SIG-M5 (cell line): ENCODE measurements at regions not wholly inside any gene's neighbourhood (a gene's known extent, or its start where the extent isn't known, plus 50 kb on each side); places are given as distances from the start of the nearest gene placed in this dataset.
"Not testable (repeated sequence)": the region's sequence is repeated elsewhere in the genome, so short reads cannot be mapped to it uniquely, and the experiment has no call there.

Experiments
- DNase-seq: peaks from one replicate; lab custom pipeline; 2025; lab: John Stamatoyannopoulos, UW

- DNase-seq: no peak
These were observed 283.7 kb downstream of the BTBD3 start for GRCh38 chr20:12201289-12201991.

- DNase-seq: no peak
These were observed 285.7 kb downstream of the BTBD3 start for GRCh38 chr20:12203399-12203798.

- DNase-seq: no peak
These were observed 286.3 kb downstream of the BTBD3 start for GRCh38 chr20:12203981-12204380.

- no peak for DNase-seq
These were observed 290.2 kb downstream of the BTBD3 start for GRCh38 chr20:12207875-12208274.

- DNase-seq: no peak
These were observed 292.9 kb downstream of the BTBD3 start for GRCh38 chr20:12210591-12210990.

GRCh38 chr20:12211361-12211760, 293.7 kb downstream of the BTBD3 start:
- DNase-seq: no peak

- DNase-seq: no peak
These were observed 299.7 kb downstream of the BTBD3 start for GRCh38 chr20:12217382-12217781.

- DNase-seq: no peak
These were observed 302.1 kb downstream of the BTBD3 start for GRCh38 chr20:12219798-12220197.

GRCh38 chr20:12223057-12223456, 305.4 kb downstream of the BTBD3 start:
- no peak for DNase-seq

- no peak for DNase-seq
These were observed 308.2 kb downstream of the BTBD3 start for GRCh38 chr20:12225898-12226297.

- no peak for DNase-seq
These were observed 312.2 kb downstream of the BTBD3 start for GRCh38 chr20:12229891-12230290.

GRCh38 chr20:12237772-12238171, 320.1 kb downstream of the BTBD3 start:
- no peak for DNase-seq

- no peak for DNase-seq
These were observed 323.4 kb downstream of the BTBD3 start for GRCh38 chr20:12241065-12241464.

GRCh38 chr20:12243327-12243726, 325.6 kb downstream of the BTBD3 start:
- no peak for DNase-seq

- no peak for DNase-seq
These were observed 330.8 kb downstream of the BTBD3 start for GRCh38 chr20:12248481-12248880.

- DNase-seq: not testable (repeated sequence)
These were observed 333.0 kb downstream of the BTBD3 start for GRCh38 chr20:12250661-12251060.

GRCh38 chr20:12252793-12253192, 335.1 kb downstream of the BTBD3 start:
- DNase-seq: no peak

- DNase-seq: no peak
These were observed 337.8 kb downstream of the BTBD3 start for GRCh38 chr20:12255461-12255970.

- DNase-seq: no peak
These were observed 339.1 kb downstream of the BTBD3 start for GRCh38 chr20:12256806-12257205.

GRCh38 chr20:12262747-12263146, 345.1 kb downstream of the BTBD3 start:
- no peak for DNase-seq

GRCh38 chr20:12264711-12265110, 347.0 kb downstream of the BTBD3 start:
- no peak for DNase-seq

GRCh38 chr20:12265662-12266061, 348.0 kb downstream of the BTBD3 start:
- no peak for DNase-seq

- no peak for DNase-seq
These were observed 351.9 kb downstream of the BTBD3 start for GRCh38 chr20:12269579-12269978.

- no peak for DNase-seq
These were observed 353.2 kb downstream of the BTBD3 start for GRCh38 chr20:12270863-12271262.
